Epithelial cell of proximal tubule (primary cell): ENCODE measurements at regions not wholly inside any gene's neighbourhood (a gene's known extent, or its start where the extent isn't known, plus 50 kb on each side); places are given as distances from the start of the nearest gene placed in this dataset.

ENCODE experiments used
- DNase-seq: peaks from one replicate; pipeline ENCODE4 v3.0.0-alpha.2; 2011; ENCODE audit warnings: low read depth
- H3K4me3 ChIP-seq: 2 replicates; pipeline ENCODE4 v1.5.1; 2011; ENCODE audit warnings: low read depth, mild to moderate bottlenecking, low read length
- CTCF ChIP-seq: conservative IDR thresholded peaks from 2 replicates; pipeline ENCODE4 v1.5.1; 2012; ENCODE audit warnings: low read depth, mild to moderate bottlenecking, low read length

GRCh38 chr1:94628499-94628843 lies 86.9 kb upstream of the F3 start:
- no peak overlapping the region for H3K4me3 ChIP-seq
- no peak for DNase-seq
- no peak for TF ChIP-seq CTCF

- no peak overlapping the region for H3K4me3 ChIP-seq
- no peak for TF ChIP-seq CTCF
- DNase-seq = no peak
These were observed 86.4 kb upstream of the F3 start for GRCh38 chr1:94627771-94628498.

GRCh38 chr1:94624203-94624602 lies 82.6 kb upstream of the F3 start:
- no peak overlapping the region for H3K4me3 ChIP-seq
- no peak for TF ChIP-seq CTCF
- no peak for DNase-seq

- TF ChIP-seq CTCF = no peak
- no peak for DNase-seq
- no peak overlapping the region for H3K4me3 ChIP-seq
These were observed 82.1 kb upstream of the F3 start for GRCh38 chr1:94623560-94624148.

- peak; percentile 53 for DNase-seq
- no peak for TF ChIP-seq CTCF
- no peak overlapping the region for H3K4me3 ChIP-seq
These were observed 81.2 kb upstream of the F3 start for GRCh38 chr1:94622757-94623156.

GRCh38 chr1:94621802-94622201 lies 80.2 kb upstream of the F3 start:
- TF ChIP-seq CTCF = no peak
- no peak for DNase-seq
- H3K4me3 ChIP-seq = no peak overlapping the region

GRCh38 chr1:94621395-94621794 lies 79.8 kb upstream of the F3 start:
- no peak for DNase-seq
- no peak for TF ChIP-seq CTCF
- no peak overlapping the region for H3K4me3 ChIP-seq
